SK-N-SH treated with all-trans-retinoic acid at 6 μM for 48 hours (cell line): ENCODE measurements at regions not wholly inside any gene's neighbourhood (a gene's known extent, or its start where the extent isn't known, plus 50 kb on each side); places are given as distances from the start of the nearest gene placed in this dataset.

Experiments
- ATAC-seq: fragments of 200-7000 bp; cut with Tn5 transposase; 3 replicates; pipeline ENCODE4 v1.9.1; 2020; ENCODE audit warnings: mild to moderate bottlenecking, moderate library complexity
- ARNTL ChIP-seq: fragments of 450-650 bp; formaldehyde crosslinking; IDR thresholded peaks from 2 replicates; pipeline ENCODE4 v1.5.0; 2020; ENCODE audit warnings: low read depth, mild to moderate bottlenecking, moderate library complexity, borderline replicate concordance
- CREB5 ChIP-seq: fragments of 250-450 bp; sonication (Bioruptor Pico); IDR thresholded peaks from 2 replicates; pipeline ENCODE4 v1.5.1; 2020; ENCODE audit warnings: low read depth, mild to moderate bottlenecking, moderate library complexity
- CSDC2 ChIP-seq: fragments of 250-450 bp; sonication (Bioruptor Pico); IDR thresholded peaks from 2 replicates; pipeline ENCODE4 v1.5.0; 2020; ENCODE audit warnings: mild to moderate bottlenecking, moderate library complexity
- CSRNP3 ChIP-seq: fragments of 250-450 bp; sonication (Bioruptor Pico); IDR thresholded peaks from 2 replicates; pipeline ENCODE4 v1.5.1; 2021; ENCODE audit warnings: mild to moderate bottlenecking, moderate library complexity
- ESRRG ChIP-seq: fragments of 250-450 bp; sonication (Bioruptor Pico); IDR thresholded peaks from 2 replicates; pipeline ENCODE4 v1.6.1; 2021; ENCODE audit warnings: mild to moderate bottlenecking
- GLIS3 ChIP-seq: fragments of 250-450 bp; sonication (Bioruptor Pico); IDR thresholded peaks from 2 replicates; pipeline ENCODE4 v1.5.0; 2020; ENCODE audit warnings: mild to moderate bottlenecking, moderate library complexity
- ISL1 ChIP-seq: fragments of 250-450 bp; sonication (Bioruptor Pico); IDR thresholded peaks from 2 replicates; pipeline ENCODE4 v2.1.2; 2022; ENCODE audit warnings: mild to moderate bottlenecking, moderate library complexity
- OSR1 ChIP-seq: fragments of 250-450 bp; sonication (Bioruptor Pico); IDR thresholded peaks from 2 replicates; pipeline ENCODE4 v1.8.0; 2022; ENCODE audit warnings: moderate library complexity, mild to moderate bottlenecking, inconsistent platforms
- PATZ1 ChIP-seq: fragments of 250-450 bp; sonication (Bioruptor Pico); IDR thresholded peaks from 2 replicates; pipeline ENCODE4 v1.8.0; 2020; ENCODE audit warnings: mild to moderate bottlenecking, moderate library complexity, borderline replicate concordance
- POU6F1 ChIP-seq: fragments of 250-450 bp; sonication (Bioruptor Pico); IDR thresholded peaks from 2 replicates; pipeline ENCODE4 v1.8.0; 2021; ENCODE audit warnings: low read depth, mild to moderate bottlenecking, moderate library complexity, borderline replicate concordance
- PPARA ChIP-seq: fragments of 250-450 bp; sonication (Bioruptor Pico); IDR thresholded peaks from 2 replicates; pipeline ENCODE4 v1.5.0; 2020; ENCODE audit warnings: mild to moderate bottlenecking, borderline replicate concordance
- RARB ChIP-seq: fragments of 250-450 bp; sonication (Bioruptor Pico); IDR thresholded peaks from 2 replicates; pipeline ENCODE4 v1.8.0; 2021; ENCODE audit warnings: mild to moderate bottlenecking, moderate library complexity
- TSHZ2 ChIP-seq: fragments of 250-450 bp; sonication (Bioruptor Pico); IDR thresholded peaks from 2 replicates; pipeline ENCODE4 v1.5.0; 2020; ENCODE audit warnings: mild to moderate bottlenecking, moderate library complexity
- ZC3H10 ChIP-seq: fragments of 250-450 bp; sonication (Bioruptor Pico); IDR thresholded peaks from 2 replicates; pipeline ENCODE4 v1.5.1; 2021; ENCODE audit warnings: mild to moderate bottlenecking, moderate library complexity
- ZFP3 ChIP-seq: fragments of 250-450 bp; sonication (Bioruptor Pico); IDR thresholded peaks from 2 replicates; pipeline ENCODE4 v1.5.0; 2020; ENCODE audit warnings: mild to moderate bottlenecking, moderate library complexity
- ZFP30 ChIP-seq: fragments of 450-650 bp; formaldehyde crosslinking; IDR thresholded peaks from 2 replicates; pipeline ENCODE4 v1.5.0; 2022; ENCODE audit warnings: mild to moderate bottlenecking, moderate library complexity
- ZNF565 ChIP-seq: fragments of 450-650 bp; formaldehyde crosslinking; conservative IDR thresholded peaks from 2 replicates; pipeline ENCODE4 v1.5.0; 2020; ENCODE audit warnings: low read depth, mild to moderate bottlenecking, moderate library complexity
- ZNF8 ChIP-seq: fragments of 450-650 bp; formaldehyde crosslinking; IDR thresholded peaks from 2 replicates; pipeline ENCODE4 v1.5.0; 2020; ENCODE audit warnings: mild to moderate bottlenecking, moderate library complexity

GRCh38 chr16:17887963-17888362, 417.2 kb upstream of the XYLT1 start:
- 0 out of 3 replicates have a peak, but pooled peaks have one; percentile 32 for ATAC-seq

GRCh38 chr16:17885659-17886207, 415.0 kb upstream of the XYLT1 start:
- ATAC-seq, result no peak
- no peak for TF ChIP-seq ESRRG (CRISPR knock-in tag)
- no peak for TF ChIP-seq GLIS3
- TF ChIP-seq ZC3H10 (CRISPR knock-in tag), result no peak
- no peak for TF ChIP-seq OSR1 (CRISPR knock-in tag)
- TF ChIP-seq ZNF8 (CRISPR knock-in tag), result no peak
- TF ChIP-seq PATZ1 (CRISPR knock-in tag), result no peak
- no peak for TF ChIP-seq CREB5 (CRISPR knock-in tag)
- no peak for TF ChIP-seq ZFP30 (CRISPR knock-in tag)
- TF ChIP-seq ZFP3, result no peak
- TF ChIP-seq ZNF565, result no peak

More at GRCh38 chr16:17887963-17888362, 417.2 kb upstream of the XYLT1 start:
- TF ChIP-seq ZFP30 (CRISPR knock-in tag) (no peak), RARB (CRISPR knock-in tag) (no peak), OSR1 (CRISPR knock-in tag) (no peak), ARNTL (no peak), ZNF8 (CRISPR knock-in tag) (no peak), ZC3H10 (CRISPR knock-in tag) (no peak), PPARA (CRISPR knock-in tag) (no peak), PATZ1 (CRISPR knock-in tag) (no peak), TSHZ2 (CRISPR knock-in tag) (no peak), POU6F1 (no peak), CSRNP3 (CRISPR knock-in tag) (no peak), ISL1 (CRISPR knock-in tag) (no peak), CSDC2 (no peak), CREB5 (CRISPR knock-in tag) (no peak)
